ENCODE measurements at regions not wholly inside any gene's neighbourhood (a gene's known extent, or its start where the extent isn't known, plus 50 kb on each side); places are given as distances from the start of the nearest gene placed in this dataset.

DNA sequence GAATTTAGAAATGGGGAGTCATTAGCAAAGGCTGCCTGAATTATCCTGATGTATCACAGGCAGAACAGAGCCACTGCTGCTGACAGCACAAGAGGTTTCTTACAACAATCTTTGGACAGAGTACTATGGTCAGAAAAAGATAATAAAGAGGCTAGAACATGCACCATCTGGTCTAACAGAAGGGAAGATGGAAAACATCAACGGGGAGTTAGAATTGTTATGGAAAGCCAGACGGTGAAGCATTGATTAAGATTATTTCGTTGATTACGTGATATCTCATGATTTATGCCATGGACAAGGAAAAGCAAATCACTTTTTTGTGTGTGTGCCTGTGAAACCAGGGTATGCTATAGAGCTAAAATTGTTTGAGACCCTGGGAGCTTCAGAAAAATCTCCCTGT is 409.4 kb upstream of the ETAA1 start:
- Histone ChIP-seq H4K20me1 (ENCODE audit: control insufficient read depth, insufficient read depth) (no peaks in the 10 kb centered on the region), H3K79me2 (ENCODE audit: control insufficient read depth, insufficient read depth, low read length) (no peaks in the 10 kb centered on the region), H3K9ac (ENCODE audit: control insufficient read depth, insufficient read depth, low read length) (no peak overlapping the region), H3K4me2 (ENCODE audit: control insufficient read depth, insufficient read depth) (no peak overlapping the region), H3K36me3 (ENCODE audit: control insufficient read depth in 2 of 2, insufficient read depth in 2 of 2, low read length in 1 of 2) (no peaks in the 10 kb centered on the region), H3K4me3 (no peak overlapping the region), H3K9me3 (replicated peaks; ENCODE audit: control insufficient read depth, insufficient read depth, low read length) (no peaks in the 10 kb centered on the region), H3K4me1 (ENCODE audit: control insufficient read depth, insufficient read depth, low read length) (no peaks in the 10 kb centered on the region), H3K27ac (ENCODE audit: control insufficient read depth, insufficient read depth) (no peak overlapping the region), H2AFZ (ENCODE audit: control insufficient read depth, low read depth, low read length) (no peak overlapping the region), H3K27me3 (replicated peaks in 1 of 2; ENCODE audit: control insufficient read depth in 2 of 2, insufficient read depth in 2 of 2, low read length in 1 of 2) (no peaks in the 10 kb centered on the region)
- FAIRE-seq (no peak), ATAC-seq (no peak), DNase-seq (ENCODE audit: low read depth, low spot score) (no peak)
- ChIA-PET SMC1A (ENCODE audit: uncharacterized antibody, unreplicated experiment) (no interaction called here), RAD21 (ENCODE audit: unreplicated experiment) (no interaction called here), POLR2A (no interaction called here), CTCF (no interaction called here)
- TF ChIP-seq JUNB (IDR thresholded peaks at IDR 0.05) (no peak), DPF2 (IDR thresholded peaks at IDR 0.05) (no peak), NFYB (IDR thresholded peaks at IDR 0.05; ENCODE audit: insufficient read depth, low read depth, low read length) (no peak), RFX5 (IDR thresholded peaks at IDR 0.05; ENCODE audit: low read depth, low read length) (no peak), ASH2L (IDR thresholded peaks at IDR 0.05; ENCODE audit: borderline replicate concordance, low read depth) (no peak), ZZZ3 (IDR thresholded peaks at IDR 0.05; ENCODE audit: control insufficient read depth, insufficient read length, low read depth) (no peak), SUPT20H (IDR thresholded peaks at IDR 0.05; ENCODE audit: borderline replicate concordance, control insufficient read depth, low read depth, low read length) (no peak), ZNF24 (IDR thresholded peaks at IDR 0.05) (no peak), NBN (IDR thresholded peaks at IDR 0.05) (no peak), NRF1 (conservative IDR thresholded peaks at IDR 0.05; ENCODE audit: low read depth, low read length) (no peak), IRF4 (IDR thresholded peaks at IDR 0.05; ENCODE audit: low read depth, low read length) (no peak)
- TF ChIP-seq, protein P1, sequence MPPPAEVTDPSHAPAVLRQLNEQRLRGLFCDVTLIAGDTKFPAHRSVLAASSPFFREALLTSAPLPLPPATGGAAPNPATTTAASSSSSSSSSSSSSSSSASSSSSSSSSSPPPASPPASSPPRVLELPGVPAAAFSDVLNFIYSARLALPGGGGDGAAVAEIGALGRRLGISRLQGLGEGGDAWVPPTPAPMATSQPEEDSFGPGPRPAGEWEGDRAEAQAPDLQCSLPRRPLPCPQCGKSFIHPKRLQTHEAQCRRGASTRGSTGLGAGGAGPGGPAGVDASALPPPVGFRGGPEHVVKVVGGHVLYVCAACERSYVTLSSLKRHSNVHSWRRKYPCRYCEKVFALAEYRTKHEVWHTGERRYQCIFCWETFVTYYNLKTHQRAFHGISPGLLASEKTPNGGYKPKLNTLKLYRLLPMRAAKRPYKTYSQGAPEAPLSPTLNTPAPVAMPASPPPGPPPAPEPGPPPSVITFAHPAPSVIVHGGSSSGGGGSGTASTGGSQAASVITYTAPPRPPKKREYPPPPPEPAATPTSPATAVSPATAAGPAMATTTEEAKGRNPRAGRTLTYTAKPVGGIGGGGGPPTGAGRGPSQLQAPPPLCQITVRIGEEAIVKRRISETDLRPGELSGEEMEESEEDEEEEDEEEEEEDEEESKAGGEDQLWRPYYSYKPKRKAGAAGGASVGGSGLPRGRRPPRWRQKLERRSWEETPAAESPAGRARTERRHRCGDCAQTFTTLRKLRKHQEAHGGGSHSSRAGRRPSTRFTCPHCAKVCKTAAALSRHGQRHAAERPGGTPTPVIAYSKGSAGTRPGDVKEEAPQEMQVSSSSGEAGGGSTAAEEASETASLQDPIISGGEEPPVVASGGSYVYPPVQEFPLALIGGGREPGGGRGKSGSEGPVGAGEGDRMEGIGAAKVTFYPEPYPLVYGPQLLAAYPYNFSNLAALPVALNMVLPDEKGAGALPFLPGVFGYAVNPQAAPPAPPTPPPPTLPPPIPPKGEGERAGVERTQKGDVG (CRISPR knock-in tag; IDR thresholded peaks at IDR 0.05) = no peak
- TF ChIP-seq, protein P2, sequence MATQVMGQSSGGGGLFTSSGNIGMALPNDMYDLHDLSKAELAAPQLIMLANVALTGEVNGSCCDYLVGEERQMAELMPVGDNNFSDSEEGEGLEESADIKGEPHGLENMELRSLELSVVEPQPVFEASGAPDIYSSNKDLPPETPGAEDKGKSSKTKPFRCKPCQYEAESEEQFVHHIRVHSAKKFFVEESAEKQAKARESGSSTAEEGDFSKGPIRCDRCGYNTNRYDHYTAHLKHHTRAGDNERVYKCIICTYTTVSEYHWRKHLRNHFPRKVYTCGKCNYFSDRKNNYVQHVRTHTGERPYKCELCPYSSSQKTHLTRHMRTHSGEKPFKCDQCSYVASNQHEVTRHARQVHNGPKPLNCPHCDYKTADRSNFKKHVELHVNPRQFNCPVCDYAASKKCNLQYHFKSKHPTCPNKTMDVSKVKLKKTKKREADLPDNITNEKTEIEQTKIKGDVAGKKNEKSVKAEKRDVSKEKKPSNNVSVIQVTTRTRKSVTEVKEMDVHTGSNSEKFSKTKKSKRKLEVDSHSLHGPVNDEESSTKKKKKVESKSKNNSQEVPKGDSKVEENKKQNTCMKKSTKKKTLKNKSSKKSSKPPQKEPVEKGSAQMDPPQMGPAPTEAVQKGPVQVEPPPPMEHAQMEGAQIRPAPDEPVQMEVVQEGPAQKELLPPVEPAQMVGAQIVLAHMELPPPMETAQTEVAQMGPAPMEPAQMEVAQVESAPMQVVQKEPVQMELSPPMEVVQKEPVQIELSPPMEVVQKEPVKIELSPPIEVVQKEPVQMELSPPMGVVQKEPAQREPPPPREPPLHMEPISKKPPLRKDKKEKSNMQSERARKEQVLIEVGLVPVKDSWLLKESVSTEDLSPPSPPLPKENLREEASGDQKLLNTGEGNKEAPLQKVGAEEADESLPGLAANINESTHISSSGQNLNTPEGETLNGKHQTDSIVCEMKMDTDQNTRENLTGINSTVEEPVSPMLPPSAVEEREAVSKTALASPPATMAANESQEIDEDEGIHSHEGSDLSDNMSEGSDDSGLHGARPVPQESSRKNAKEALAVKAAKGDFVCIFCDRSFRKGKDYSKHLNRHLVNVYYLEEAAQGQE (IDR thresholded peaks at IDR 0.05; ENCODE audit: low read depth, low read length) = no peak
- TF ChIP-seq, protein P3, sequence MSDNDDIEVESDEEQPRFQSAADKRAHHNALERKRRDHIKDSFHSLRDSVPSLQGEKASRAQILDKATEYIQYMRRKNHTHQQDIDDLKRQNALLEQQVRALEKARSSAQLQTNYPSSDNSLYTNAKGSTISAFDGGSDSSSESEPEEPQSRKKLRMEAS (IDR thresholded peaks at IDR 0.05; ENCODE audit: low read depth, low read length) = no peak
- BruUV-seq (replicated peaks) = no TSS peak
- in situ Hi-C loops (cut with MboI) = no loop called here
- intact Hi-C loops (cut with micrococcal nuclease; ENCODE audit: unreplicated experiment) = no loop called here
- 78% methylated on average over 4 of the region's 4 CpGs for WGBS (ENCODE audit: insufficient coverage, insufficient replicate concordance, low lambda C conversion rate, missing lambda C conversion rate)

Measured in GM12878 (cell line).